Endothelial cell of umbilical vein (primary cell): ENCODE measurements at regions not wholly inside any gene's neighbourhood (a gene's known extent, or its start where the extent isn't known, plus 50 kb on each side); places are given as distances from the start of the nearest gene placed in this dataset.

Experiments used
- BruUV-seq: library from RNA; stranded (reverse); fragments of 400-500 nt; replicated peaks from 2 replicates; lab custom pipeline; 2021; lab: Mats Ljungman, UMichigan
- CTCF ChIA-PET: fragments of 300-600, 350-600 bp; sonication (Branson Sonifier 250); formaldehyde crosslinking; loops from one replicate; lab custom pipeline; 2021; ENCODE audit warnings: antibody characterized with exemption, inconsistent platforms; lab: Charles Lee
- POLR2A ChIA-PET: fragments of 300-600, 350-600 bp; sonication (Branson Sonifier 250); formaldehyde crosslinking; loops from one replicate; lab custom pipeline; 2021; ENCODE audit warnings: antibody characterized with exemption, inconsistent platforms; lab: Charles Lee
- DNase-seq: peaks from one replicate; pipeline ENCODE4 v3.0.0-alpha.2; 2011; ENCODE audit warnings: low read depth, low spot score
- FAIRE-seq: peaks from 2 replicates; lab custom pipeline; 2011; peaks lifted over from hg19 to GRCh38; lab: Jason Lieb, UNC
- H2AFZ ChIP-seq: 2 replicates; pipeline ENCODE4 v1.6.0; 2012; ENCODE audit warnings: low read depth, low read length, control low read depth, inconsistent platforms
- H3K27ac ChIP-seq: 2 replicates; pipeline ENCODE4 v1.5.1; 2011; ENCODE audit warnings: low read depth, mild to moderate bottlenecking, control low read depth, low read length, moderate library complexity; ENCODE audit not compliant: insufficient read depth
- H3K27me3 ChIP-seq, 2 experiments: 2 replicates each; pipeline versions ENCODE4 v1.6.0 to v1.6.1; 2011; ENCODE audit warnings: low read length in 2 of 2, mixed read lengths in 1 of 2; ENCODE audit not compliant: control insufficient read depth in 2 of 2, insufficient read depth in 2 of 2
- H3K36me3 ChIP-seq, 2 experiments: 2 replicates in 1 of 2; 3 replicates in 1 of 2; pipeline ENCODE4 v1.5.1; 2011; ENCODE audit warnings: low read length in 2 of 2, mild to moderate bottlenecking in 1 of 2, moderate library complexity in 1 of 2; ENCODE audit not compliant: control insufficient read depth in 2 of 2, insufficient read depth in 2 of 2; ENCODE audit errors: extremely low read depth in 1 of 2
- H3K4me1 ChIP-seq: 3 replicates; pipeline ENCODE4 v1.5.1; 2011; ENCODE audit warnings: mild to moderate bottlenecking, low read length; ENCODE audit not compliant: control insufficient read depth, insufficient read depth; ENCODE audit errors: extremely low read depth
- H3K4me2 ChIP-seq: 2 replicates; pipeline ENCODE4 v1.6.1; 2011; ENCODE audit warnings: low read length, control low read depth, mixed read lengths; ENCODE audit not compliant: insufficient read depth
- H3K4me3 ChIP-seq, 3 experiments: fragments of 200-600 bp in 1 of 3; sonication (generic), shearing (Covaris generic) in 1 of 3; replicated peaks in 1 of 3; 2 replicates each; pipeline ENCODE4 v1.5.1; 2011 to 2016; ENCODE audit warnings: control low read depth in 3 of 3, low read length in 3 of 3, mild to moderate bottlenecking in 2 of 3, inconsistent platforms in 1 of 3, low read depth in 1 of 3, moderate library complexity in 1 of 3; ENCODE audit not compliant: insufficient read depth in 1 of 3
- H3K79me2 ChIP-seq: 2 replicates; pipeline ENCODE4 v1.6.0; 2012; ENCODE audit warnings: low read length, inconsistent platforms; ENCODE audit not compliant: control insufficient read depth, insufficient read depth
- H3K9ac ChIP-seq: replicated peaks from 2 replicates; pipeline ENCODE3; 2011; ENCODE audit warnings: low read length, control low read depth; ENCODE audit not compliant: insufficient read depth; ENCODE audit errors: extremely low read depth
- H3K9me1 ChIP-seq: replicated peaks from 3 replicates; pipeline ENCODE4 v1.6.0; 2011; ENCODE audit warnings: mild to moderate bottlenecking, low read length; ENCODE audit not compliant: control insufficient read depth, insufficient read depth; ENCODE audit errors: extremely low read depth
- H3K9me3 ChIP-seq: replicated peaks from 2 replicates; pipeline ENCODE4 v1.5.1; 2012; ENCODE audit warnings: low read length, inconsistent platforms; ENCODE audit not compliant: control insufficient read depth, insufficient read depth
- H4K20me1 ChIP-seq: replicated peaks from 2 replicates; pipeline ENCODE3; 2011; ENCODE audit warnings: mild to moderate bottlenecking, low read length; ENCODE audit not compliant: control insufficient read depth, insufficient read depth; ENCODE audit errors: extremely low read depth
- EZH2 ChIP-seq: IDR thresholded peaks from 2 replicates; pipeline ENCODE4 v1.6.1; 2012; ENCODE audit warnings: borderline replicate concordance, low read depth, mild to moderate bottlenecking, moderate library complexity, low read length, inconsistent platforms; ENCODE audit not compliant: severe bottlenecking
- FOS ChIP-seq: IDR thresholded peaks from 2 replicates; pipeline ENCODE4 v1.6.1; 2011; ENCODE audit warnings: mild to moderate bottlenecking, low read length, moderate library complexity, borderline replicate concordance; ENCODE audit not compliant: insufficient read depth
- GATA2 ChIP-seq: IDR thresholded peaks from 2 replicates; pipeline ENCODE4 v1.7.0; 2011; ENCODE audit warnings: low read depth, mild to moderate bottlenecking, moderate library complexity, mixed read lengths, low read length; ENCODE audit not compliant: insufficient read length, insufficient read depth
- JUN ChIP-seq: IDR thresholded peaks from 2 replicates; pipeline ENCODE4 v1.6.1; 2011; ENCODE audit warnings: borderline replicate concordance, low read depth; ENCODE audit not compliant: insufficient read length, insufficient read depth
- MYC ChIP-seq: IDR thresholded peaks from one replicate; pipeline ENCODE4 v1.6.1; 2011; ENCODE audit warnings: mild to moderate bottlenecking, low read depth, low read length
- POLR2A ChIP-seq: IDR thresholded peaks from 2 replicates; pipeline ENCODE4 v1.6.1; 2012; ENCODE audit warnings: low read depth, mild to moderate bottlenecking, control low read depth, low read length
- POLR2AphosphoS5 ChIP-seq: IDR thresholded peaks from 2 replicates; pipeline ENCODE4 v1.6.1; 2012; ENCODE audit warnings: low read depth, mild to moderate bottlenecking, control low read depth, low read length, moderate library complexity; ENCODE audit not compliant: insufficient read depth
- dilution Hi-C: fragments of 300-500 bp; cut with MboI; formaldehyde crosslinking; loops from one replicate; pipeline ENCODE4 v1.15.0; 2019; ENCODE audit warnings: low sequenced_read_pairs; ENCODE audit not compliant: extremely low pct_ligation_motif_present
- intact Hi-C: fragments of 100-400 bp; cut with micrococcal nuclease; formaldehyde crosslinking; loops from one replicate; pipeline ENCODE4 v1.10.0; 2022
- TF ChIP-seq, protein P1 (sequence below): IDR thresholded peaks from 2 replicates; pipeline ENCODE4 v1.6.1; 2011; ENCODE audit not compliant: insufficient read depth, insufficient read length
- TF ChIP-seq, protein P2 (sequence below), 2 donors: IDR thresholded peaks; 1 replicate in 1 of 2; 2 replicates in 1 of 2; pipeline ENCODE4 v1.5.1; 2011; ENCODE audit warnings: low read length in 2 of 2, mild to moderate bottlenecking in 2 of 2, moderate library complexity in 2 of 2, control low read depth in 1 of 2, inconsistent platforms in 1 of 2, low read depth in 1 of 2; ENCODE audit not compliant: insufficient read depth in 1 of 2; ENCODE audit errors: extremely low read depth in 1 of 2

DNA sequence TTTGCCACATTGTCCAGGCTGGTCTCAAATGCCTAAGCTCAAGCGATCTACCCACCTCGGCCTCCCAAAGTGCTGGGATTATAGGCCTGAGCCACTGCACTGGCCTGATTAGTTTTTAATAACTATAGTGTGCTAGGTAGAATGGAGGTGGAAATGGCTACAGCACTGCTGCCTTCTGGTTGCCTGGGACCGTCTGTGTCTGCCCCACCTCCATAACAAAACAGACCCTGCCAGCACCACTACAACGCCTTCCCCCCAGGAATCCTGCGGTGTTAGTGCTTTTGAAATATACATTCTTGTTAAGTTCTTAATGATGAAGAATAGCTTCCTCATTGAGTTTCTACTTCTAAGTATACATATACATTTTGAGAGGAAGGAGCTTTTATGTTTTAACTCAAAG lies 148.2 kb upstream of the ITGA6 start:
- H3K27ac ChIP-seq = no peak overlapping the region
- intact Hi-C loops = no loop called here
- H2AFZ ChIP-seq = no peak overlapping the region
- FAIRE-seq = no peak
- TF ChIP-seq, protein P1, sequence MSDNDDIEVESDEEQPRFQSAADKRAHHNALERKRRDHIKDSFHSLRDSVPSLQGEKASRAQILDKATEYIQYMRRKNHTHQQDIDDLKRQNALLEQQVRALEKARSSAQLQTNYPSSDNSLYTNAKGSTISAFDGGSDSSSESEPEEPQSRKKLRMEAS = no peak
- TF ChIP-seq POLR2A = no peak
- no peaks in the 10 kb centered on the region for H3K9me1 ChIP-seq
- no peak for DNase-seq
- H3K36me3 ChIP-seq = no peaks in the 10 kb centered on the region
- H3K4me3 ChIP-seq = no peak overlapping the region
- no peaks in the 10 kb centered on the region for H3K27me3 ChIP-seq
- H3K4me2 ChIP-seq = no peak overlapping the region
- dilution Hi-C loops = no loop called here
- ChIA-PET CTCF (interaction anchor here (1.6 to 2.7 kb wide), 3 partner anchors 17 to 183 kb away, joined by 4 to 9 read pairs (median 5); no protein-coding TSS in a partner anchor), POLR2A (no interaction called here)
- H3K79me2 ChIP-seq = no peaks in the 10 kb centered on the region
- H3K9me3 ChIP-seq = no peaks in the 10 kb centered on the region
- BruUV-seq = no TSS peak
- no peak overlapping the region for H3K9ac ChIP-seq
- no peaks in the 10 kb centered on the region for H4K20me1 ChIP-seq
- peaks cover 25% of the 10 kb centered on the region for H3K4me1 ChIP-seq

DNA sequence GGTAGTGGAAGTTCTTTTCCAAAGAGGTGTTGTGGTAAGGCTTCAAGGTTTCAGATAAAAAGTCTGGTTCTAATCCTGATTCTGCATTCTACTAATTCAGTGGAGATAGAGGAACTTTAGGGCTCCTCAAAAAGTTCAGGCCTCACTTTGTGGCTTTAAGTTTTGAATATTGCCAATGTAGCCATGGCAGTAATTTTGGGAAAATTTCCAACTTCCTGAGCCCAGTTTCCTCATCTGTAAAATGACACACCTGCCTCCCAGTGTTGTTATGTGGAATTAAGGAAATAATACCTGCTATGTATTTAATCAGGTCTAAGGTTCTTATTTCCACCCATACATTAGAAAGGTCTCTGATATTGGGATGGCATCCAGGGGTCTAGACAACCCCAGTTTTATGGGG lies 147.6 kb upstream of the ITGA6 start:
- intact Hi-C loops = no loop called here
- TF ChIP-seq MYC (no peak), GATA2 (no peak), POLR2A (no peak), POLR2AphosphoS5 (no peak), FOS (no peak), JUN (no peak), EZH2 (no peak)
- TF ChIP-seq, protein P2, sequence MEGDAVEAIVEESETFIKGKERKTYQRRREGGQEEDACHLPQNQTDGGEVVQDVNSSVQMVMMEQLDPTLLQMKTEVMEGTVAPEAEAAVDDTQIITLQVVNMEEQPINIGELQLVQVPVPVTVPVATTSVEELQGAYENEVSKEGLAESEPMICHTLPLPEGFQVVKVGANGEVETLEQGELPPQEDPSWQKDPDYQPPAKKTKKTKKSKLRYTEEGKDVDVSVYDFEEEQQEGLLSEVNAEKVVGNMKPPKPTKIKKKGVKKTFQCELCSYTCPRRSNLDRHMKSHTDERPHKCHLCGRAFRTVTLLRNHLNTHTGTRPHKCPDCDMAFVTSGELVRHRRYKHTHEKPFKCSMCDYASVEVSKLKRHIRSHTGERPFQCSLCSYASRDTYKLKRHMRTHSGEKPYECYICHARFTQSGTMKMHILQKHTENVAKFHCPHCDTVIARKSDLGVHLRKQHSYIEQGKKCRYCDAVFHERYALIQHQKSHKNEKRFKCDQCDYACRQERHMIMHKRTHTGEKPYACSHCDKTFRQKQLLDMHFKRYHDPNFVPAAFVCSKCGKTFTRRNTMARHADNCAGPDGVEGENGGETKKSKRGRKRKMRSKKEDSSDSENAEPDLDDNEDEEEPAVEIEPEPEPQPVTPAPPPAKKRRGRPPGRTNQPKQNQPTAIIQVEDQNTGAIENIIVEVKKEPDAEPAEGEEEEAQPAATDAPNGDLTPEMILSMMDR (IDR thresholded peaks at IDR 0.05; ENCODE audit: extremely low read depth in 1 of 2, insufficient read depth in 1 of 2, low read depth in 1 of 2, low read length in 2 of 2) = no peak
- TF ChIP-seq, protein P1 = no peak
- H3K4me3 ChIP-seq = no peak overlapping the region
- dilution Hi-C loops = no loop called here
- H3K27ac ChIP-seq = no peak overlapping the region
- DNase-seq = no peak
- no peaks in the 10 kb centered on the region for H3K27me3 ChIP-seq
- no peaks in the 10 kb centered on the region for H3K9me1 ChIP-seq
- H3K9me3 ChIP-seq = no peaks in the 10 kb centered on the region
- no peaks in the 10 kb centered on the region for H3K79me2 ChIP-seq
- no peak for FAIRE-seq
- CTCF ChIA-PET = interaction anchor here (1.6 to 2.7 kb wide), 3 partner anchors 18 to 182 kb away, joined by 4 to 9 read pairs (median 5); no protein-coding TSS in a partner anchor
- H2AFZ ChIP-seq = no peak overlapping the region
- H3K36me3 ChIP-seq = no peaks in the 10 kb centered on the region
- H4K20me1 ChIP-seq = no peaks in the 10 kb centered on the region
- POLR2A ChIA-PET = no interaction called here
- no TSS peak for BruUV-seq
- H3K4me2 ChIP-seq = no peak overlapping the region
- H3K9ac ChIP-seq = no peak overlapping the region
- peaks cover 31% of the 10 kb centered on the region for H3K4me1 ChIP-seq
